NCI-H1694 (cell line): ENCODE measurements at regions not wholly inside any gene's neighbourhood (a gene's known extent, or its start where the extent isn't known, plus 50 kb on each side); places are given as distances from the start of the nearest gene placed in this dataset.
"Not testable (repeated sequence)": the region's sequence is repeated elsewhere in the genome, so short reads cannot be mapped to it uniquely, and the experiment has no call there.

Experiments used
- DNase-seq: peaks from one replicate; lab custom pipeline; 2025; lab: John Stamatoyannopoulos, UW

GRCh38 chr1:70819785-70820184, 227.8 kb downstream of the PTGER3 start:
- DNase-seq = no peak

- DNase-seq = no peak
These were observed 227.2 kb downstream of the PTGER3 start for GRCh38 chr1:70820396-70820795.

GRCh38 chr1:70820995-70821394, 226.6 kb downstream of the PTGER3 start:
- DNase-seq = no peak

GRCh38 chr1:70826428-70826827, 221.2 kb downstream of the PTGER3 start:
- no peak for DNase-seq

- no peak for DNase-seq
These were observed 220.6 kb downstream of the PTGER3 start for GRCh38 chr1:70827030-70827429.

- DNase-seq = no peak
These were observed 219.4 kb downstream of the PTGER3 start for GRCh38 chr1:70828177-70828576.

GRCh38 chr1:70834365-70834764, 213.3 kb downstream of the PTGER3 start:
- DNase-seq = not testable (repeated sequence)

GRCh38 chr1:70836456-70836855, 211.2 kb downstream of the PTGER3 start:
- DNase-seq = no peak

GRCh38 chr1:70840260-70840953, 207.2 kb downstream of the PTGER3 start:
- DNase-seq = no peak

GRCh38 chr1:70842562-70842961, 205.1 kb downstream of the PTGER3 start:
- DNase-seq = no peak

GRCh38 chr1:70843452-70843851, 204.2 kb downstream of the PTGER3 start:
- no peak for DNase-seq

GRCh38 chr1:70847013-70847412, 200.6 kb downstream of the PTGER3 start:
- DNase-seq = no peak

- DNase-seq = no peak
These were observed 192.4 kb downstream of the PTGER3 start for GRCh38 chr1:70855203-70855602.

GRCh38 chr1:70856201-70856600, 191.4 kb downstream of the PTGER3 start:
- no peak for DNase-seq

GRCh38 chr1:70863239-70863638, 184.4 kb downstream of the PTGER3 start:
- DNase-seq = no peak

- no peak for DNase-seq
These were observed 183.3 kb downstream of the PTGER3 start for GRCh38 chr1:70864302-70864701.

- no peak for DNase-seq
These were observed 180.9 kb downstream of the PTGER3 start for GRCh38 chr1:70866542-70867264.

- DNase-seq = no peak
These were observed 175.8 kb downstream of the PTGER3 start for GRCh38 chr1:70871790-70872189.

GRCh38 chr1:70874063-70874462, 173.6 kb downstream of the PTGER3 start:
- no peak for DNase-seq

GRCh38 chr1:70874818-70875217, 172.8 kb downstream of the PTGER3 start:
- no peak for DNase-seq

GRCh38 chr1:70877343-70877742, 170.3 kb downstream of the PTGER3 start:
- DNase-seq = no peak

- no peak for DNase-seq
These were observed 159.7 kb downstream of the PTGER3 start for GRCh38 chr1:70887936-70888335.

GRCh38 chr1:70888722-70889121, 158.9 kb downstream of the PTGER3 start:
- no peak for DNase-seq

- DNase-seq = no peak
These were observed 157.2 kb downstream of the PTGER3 start for GRCh38 chr1:70890408-70890807.
